ENCODE measurements at regions not wholly inside any gene's neighbourhood (a gene's known extent, or its start where the extent isn't known, plus 50 kb on each side); places are given as distances from the start of the nearest gene placed in this dataset.

- TF ChIP-seq POLR2A (IDR thresholded peaks at IDR 0.05), result no peak
- TF ChIP-seq CTCF (IDR thresholded peaks at IDR 0.05 in 4 of 5, conservative IDR thresholded peaks at IDR 0.05 in 1 of 5), result no peak
Measured at GRCh38 chr9:18385696-18386490, 88.1 kb upstream of the ADAMTSL1 start.
